ENCODE measurements at regions not wholly inside any gene's neighbourhood (a gene's known extent, or its start where the extent isn't known, plus 50 kb on each side); places are given as distances from the start of the nearest gene placed in this dataset.

GRCh38 chr1:185581020-185581419 is 153.2 kb upstream of the HMCN1 start:
- TF ChIP-seq POLR2A (IDR thresholded peaks at IDR 0.05; ENCODE audit: low read depth, low read length) (no peak), MAX (IDR thresholded peaks at IDR 0.05; ENCODE audit: insufficient read depth, insufficient read length) (no peak), FOS (IDR thresholded peaks at IDR 0.05; ENCODE audit: borderline replicate concordance, insufficient read depth, low read length) (no peak), JUN (IDR thresholded peaks at IDR 0.05; ENCODE audit: borderline replicate concordance, insufficient read depth, insufficient read length, low read depth) (no peak), CTCF (IDR thresholded peaks at IDR 0.05; ENCODE audit: extremely low read depth in 1 of 2, insufficient read depth in 1 of 2, low read depth in 1 of 2, low read length in 2 of 2) (no peak), POLR2AphosphoS5 (IDR thresholded peaks at IDR 0.05; ENCODE audit: insufficient read depth, low read depth, low read length) (no peak), MYC (IDR thresholded peaks at IDR 0.05; ENCODE audit: low read depth, low read length) (no peak), EZH2 (IDR thresholded peaks at IDR 0.05; ENCODE audit: borderline replicate concordance, low read depth, low read length, severe bottlenecking) (no peak)
- no TSS peak for BruUV-seq (replicated peaks)
- no peak for FAIRE-seq

More at GRCh38 chr1:185581020-185581419, 153.2 kb upstream of the HMCN1 start:
- Histone ChIP-seq H3K27me3 (ENCODE audit: control insufficient read depth in 2 of 2, insufficient read depth in 2 of 2, low read length in 2 of 2) (peaks cover 0 to 1% of the 10 kb centered on the region in 2 experiments), H4K20me1 (replicated peaks; ENCODE audit: control insufficient read depth, extremely low read depth, insufficient read depth, low read length) (no peaks in the 10 kb centered on the region), H3K9me1 (replicated peaks; ENCODE audit: control insufficient read depth, extremely low read depth, insufficient read depth, low read length) (no peaks in the 10 kb centered on the region), H3K27ac (ENCODE audit: insufficient read depth, low read depth, low read length) (no peak overlapping the region), H3K9me3 (replicated peaks; ENCODE audit: control insufficient read depth, insufficient read depth, low read length) (no peaks in the 10 kb centered on the region), H3K9ac (replicated peaks; ENCODE audit: extremely low read depth, insufficient read depth, low read length) (no peak overlapping the region), H3K36me3 (ENCODE audit: control insufficient read depth in 2 of 2, extremely low read depth in 1 of 2, insufficient read depth in 2 of 2, low read length in 2 of 2) (no peaks in the 10 kb centered on the region), H3K79me2 (ENCODE audit: control insufficient read depth, insufficient read depth, low read length) (no peaks in the 10 kb centered on the region), H3K4me1 (ENCODE audit: control insufficient read depth, extremely low read depth, insufficient read depth, low read length) (no peaks in the 10 kb centered on the region), H3K4me2 (ENCODE audit: insufficient read depth, low read length) (no peak overlapping the region), H3K4me3 (replicated peaks in 1 of 3; ENCODE audit: insufficient read depth in 1 of 3, low read depth in 1 of 3, low read length in 3 of 3) (no peak overlapping the region), H2AFZ (ENCODE audit: low read depth, low read length) (no peak overlapping the region)
- POLR2A ChIA-PET = no interaction called here
- DNase-seq (ENCODE audit: low read depth, low spot score) = no peak
- CTCF ChIA-PET = interaction anchor here (2.0 kb wide), 1 partner anchor 15 kb away, joined by 10 read pairs; no protein-coding TSS in a partner anchor
- intact Hi-C loops (cut with micrococcal nuclease) = no loop called here
- dilution Hi-C loops (cut with MboI; ENCODE audit: extremely low pct_ligation_motif_present, low sequenced_read_pairs) = no loop called here

All from endothelial cell of umbilical vein (primary cell).